GM18511 (cell line): ENCODE measurements at regions not wholly inside any gene's neighbourhood (a gene's known extent, or its start where the extent isn't known, plus 50 kb on each side); places are given as distances from the start of the nearest gene placed in this dataset.
"Not testable (repeated sequence)": the region's sequence is repeated elsewhere in the genome, so short reads cannot be mapped to it uniquely, and the experiment has no call there.

Experiments used
- ATAC-seq: cut with Tn5 transposase; IDR thresholded peaks from one replicate; pipeline ENCODE4 v1.9.1; 2021; ENCODE audit warnings: mild to moderate bottlenecking, moderate library complexity; ENCODE audit not compliant: unreplicated experiment

- ATAC-seq = no peak
These were observed 122.2 kb downstream of the GPR37 start for GRCh38 chr7:124643311-124643811.

GRCh38 chr7:124635416-124635815 lies 130.2 kb downstream of the GPR37 start:
- ATAC-seq = no peak

- ATAC-seq = no peak
These were observed 131.9 kb downstream of the GPR37 start for GRCh38 chr7:124633740-124634139.

GRCh38 chr7:124630395-124630794 lies 135.2 kb downstream of the GPR37 start:
- ATAC-seq = no peak

- ATAC-seq = no peak
These were observed 146.7 kb downstream of the GPR37 start for GRCh38 chr7:124618871-124619270.

- ATAC-seq = not testable (repeated sequence)
These were observed 147.5 kb downstream of the GPR37 start for GRCh38 chr7:124618051-124618450.

GRCh38 chr7:124603066-124603465 lies 162.5 kb downstream of the GPR37 start:
- ATAC-seq = no peak

GRCh38 chr7:124597509-124597908 lies 168.1 kb downstream of the GPR37 start:
- peak; percentile 66 for ATAC-seq

- no peak for ATAC-seq
These were observed 168.7 kb downstream of the GPR37 start for GRCh38 chr7:124596881-124597280.

GRCh38 chr7:124590814-124591213 lies 174.8 kb downstream of the GPR37 start:
- no peak for ATAC-seq

GRCh38 chr7:124577256-124577655 lies 188.3 kb downstream of the GPR37 start:
- no peak for ATAC-seq

GRCh38 chr7:124575176-124575575 lies 190.4 kb downstream of the GPR37 start:
- no peak for ATAC-seq

GRCh38 chr7:124570558-124570957 lies 195.0 kb downstream of the GPR37 start:
- ATAC-seq = peak; percentile 69

GRCh38 chr7:124566583-124566982 lies 199.0 kb downstream of the GPR37 start:
- no peak for ATAC-seq

- ATAC-seq = no peak
These were observed 208.0 kb downstream of the GPR37 start for GRCh38 chr7:124557587-124557986.

GRCh38 chr7:124557101-124557500 lies 208.5 kb downstream of the GPR37 start:
- no peak for ATAC-seq

GRCh38 chr7:124553502-124553901 lies 212.1 kb downstream of the GPR37 start:
- ATAC-seq = no peak

GRCh38 chr7:124552217-124552616 lies 213.4 kb downstream of the GPR37 start:
- no peak for ATAC-seq

- no peak for ATAC-seq
These were observed 215.6 kb downstream of the GPR37 start for GRCh38 chr7:124550036-124550435.

- ATAC-seq = no peak
These were observed 223.1 kb downstream of the GPR37 start for GRCh38 chr7:124542476-124542875.

- ATAC-seq = no peak
These were observed 229.3 kb downstream of the GPR37 start for GRCh38 chr7:124536156-124536762.

GRCh38 chr7:124532166-124532565 lies 233.4 kb downstream of the GPR37 start:
- no peak for ATAC-seq

- no peak for ATAC-seq
These were observed 248.7 kb downstream of the GPR37 start for GRCh38 chr7:124516911-124517310.
